Right lobe of liver (tissue), 6 donors: ENCODE measurements at regions not wholly inside any gene's neighbourhood (a gene's known extent, or its start where the extent isn't known, plus 50 kb on each side); places are given as distances from the start of the nearest gene placed in this dataset.

Experiments used
- ATAC-seq, 4 donors: fragments of 200-7000 bp; cut with Tn5 transposase; one replicate each; pipeline ENCODE4 v1.9.1; 2020; ENCODE audit warnings: mild to moderate bottlenecking in 4 of 4, moderate library complexity in 4 of 4
- DNase-seq, 3 donors: peaks; one replicate each; pipeline ENCODE4 v3.0.0-alpha.2; 2020
- H3K27ac ChIP-seq, 3 donors: fragments of 200-600 bp; one replicate each; pipeline ENCODE4 v1.8.0; 2022
- H3K27me3 ChIP-seq, 2 donors: fragments of 200-600 bp; one replicate each; pipeline ENCODE4 v1.8.0; 2022
- H3K36me3 ChIP-seq, 4 donors: fragments of 200-600 bp; sonication (generic) in 1 of 4; one replicate each; pipeline versions ENCODE4 v1.5.1 to v1.8.0; 2017 to 2022; ENCODE audit warnings: control low read depth in 1 of 4
- H3K4me1 ChIP-seq, 4 donors: fragments of 200-600 bp; sonication (generic) in 1 of 4; one replicate each; pipeline versions ENCODE4 v1.5.1 to v1.8.0; 2017 to 2022; ENCODE audit warnings: control low read depth in 1 of 4
- H3K4me3 ChIP-seq, 3 donors: fragments of 200-600 bp; one replicate each; pipeline ENCODE4 v1.8.0; 2022
- H3K9me3 ChIP-seq, 4 donors: fragments of 200-600 bp; sonication (generic) in 1 of 4; one replicate each; pipeline versions ENCODE4 v1.5.1 to v1.8.0; 2017 to 2022; ENCODE audit warnings: control low read depth in 1 of 4
- CTCF ChIP-seq, 4 donors: fragments of 200-600 bp in 3 of 4; fragments of 450-650 bp in 1 of 4; IDR thresholded peaks; one replicate each; pipeline versions ENCODE4 v1.5.1 to v1.8.0; 2016 to 2022; ENCODE audit warnings: antibody characterized with exemption in 4 of 4, mild to moderate bottlenecking in 2 of 4
- POLR2A ChIP-seq: fragments of 450-650 bp; IDR thresholded peaks from one replicate; pipeline ENCODE4 v1.6.1; 2017; ENCODE audit warnings: antibody characterized with exemption, mild to moderate bottlenecking
- WGBS: methylation state at CpG from one replicate; pipeline ENCODE4 v1.1.6; 2018; ENCODE audit warnings: low coverage, low lambda C conversion rate; ENCODE audit not compliant: insufficient coverage; ENCODE audit errors: missing lambda C conversion rate; 5-methylcytosine and 5-hydroxymethylcytosine counted together
- intact Hi-C, 2 donors: fragments of 100-400 bp; cut with DNase I; formaldehyde crosslinking; loops; one replicate each; pipeline versions ENCODE4 v1.11.2 to v1.14.1; 2022
- donor health status: DM: no; HTN: yes; CAD: no.
- donor health status: DM: no; HTN: no; CAD: no.
- donor health status: DM: no; HTN: no; CAD: no.
- donor health status: DM: no; HTN: yes; CAD: no.
- donor health status: DM: no; HTN: yes; CAD: no.

GRCh38 chr5:74953554-74953936 is 87.4 kb upstream of the FAM169A start:
- Histone ChIP-seq H3K27me3 (no peaks in the 10 kb centered on the region), H3K4me3 (no peak overlapping the region), H3K27ac (no peak overlapping the region), H3K9me3 (no peaks in the 10 kb centered on the region), H3K36me3 (no peaks in the 10 kb centered on the region), H3K4me1 (peaks cover 0 to 21% (median 9%) of the 10 kb centered on the region in 4 donors)
- no peak for TF ChIP-seq CTCF (IDR thresholded peaks at IDR 0.05)
- ATAC-seq (no peak), DNase-seq (no peak)
- intact Hi-C loops = no loop called here
- WGBS = 92% methylated on average over 5 of the region's 5 CpGs

- Histone ChIP-seq H3K36me3 (no peaks in the 10 kb centered on the region), H3K27me3 (no peaks in the 10 kb centered on the region), H3K4me1 (peaks cover 0 to 21% (median 7%) of the 10 kb centered on the region in 4 donors), H3K4me3 (no peak overlapping the region), H3K27ac (no peak overlapping the region), H3K9me3 (no peaks in the 10 kb centered on the region)
- no peak for ATAC-seq
- WGBS = 42% methylated on average over 2 of the region's 4 CpGs
- intact Hi-C loops = no loop called here
- TF ChIP-seq POLR2A = no peak
- no peak for TF ChIP-seq CTCF (IDR thresholded peaks at IDR 0.05)
- no peak for DNase-seq
Observed at GRCh38 chr5:74952406-74952805, 86.2 kb upstream of the FAM169A start.

- Histone ChIP-seq H3K4me3 (no peak overlapping the region), H3K4me1 (peaks cover 0 to 18% (median 7%) of the 10 kb centered on the region in 4 donors), H3K27ac (no peak overlapping the region), H3K36me3 (no peaks in the 10 kb centered on the region), H3K9me3 (no peaks in the 10 kb centered on the region), H3K27me3 (no peaks in the 10 kb centered on the region)
- DNase-seq (no peak), ATAC-seq (no peak)
- TF ChIP-seq CTCF (IDR thresholded peaks at IDR 0.05) = no peak
- TF ChIP-seq POLR2A = no peak
- intact Hi-C loops = no loop called here
Observed at GRCh38 chr5:74951865-74952264, 85.7 kb upstream of the FAM169A start.

GRCh38 chr5:74950836-74951515 is 84.8 kb upstream of the FAM169A start:
- Histone ChIP-seq H3K27me3 (no peaks in the 10 kb centered on the region), H3K4me1 (peaks cover 0 to 15% (median 6%) of the 10 kb centered on the region in 4 donors), H3K36me3 (no peaks in the 10 kb centered on the region), H3K27ac (no peak overlapping the region), H3K9me3 (no peaks in the 10 kb centered on the region), H3K4me3 (no peak overlapping the region)
- no peak for ATAC-seq
- no peak for TF ChIP-seq CTCF (IDR thresholded peaks at IDR 0.05)
- TF ChIP-seq POLR2A = no peak
- DNase-seq = no peak
- intact Hi-C loops = no loop called here
- 70% methylated on average over 1 of the region's 1 CpG for WGBS

- TF ChIP-seq CTCF (IDR thresholded peaks at IDR 0.05) (no peak), POLR2A (no peak)
- H3K36me3 ChIP-seq = no peaks in the 10 kb centered on the region
- intact Hi-C loops = no loop called here
- no peak overlapping the region for H3K27ac ChIP-seq
- DNase-seq (no peak), ATAC-seq (no peak)
- peaks cover 0 to 15% (median 6%) of the 10 kb centered on the region in 4 donors for H3K4me1 ChIP-seq
- no peaks in the 10 kb centered on the region for H3K27me3 ChIP-seq
- no peaks in the 10 kb centered on the region for H3K9me3 ChIP-seq
- H3K4me3 ChIP-seq = no peak overlapping the region
- WGBS = 66% methylated on average over 5 of the region's 5 CpGs
Observed at GRCh38 chr5:74949976-74950375, 83.8 kb upstream of the FAM169A start.
